ENCODE measurements at regions not wholly inside any gene's neighbourhood (a gene's known extent, or its start where the extent isn't known, plus 50 kb on each side); places are given as distances from the start of the nearest gene placed in this dataset.

- TF ChIP-seq ZMAT4 (CRISPR knock-in tag; IDR thresholded peaks at IDR 0.05) (no peak), FOXJ3 (CRISPR knock-in tag; IDR thresholded peaks at IDR 0.05; ENCODE audit: borderline replicate concordance) (no peak), OVOL2 (CRISPR knock-in tag; IDR thresholded peaks at IDR 0.05; ENCODE audit: borderline replicate concordance) (no peak), ZNF671 (CRISPR knock-in tag; IDR thresholded peaks at IDR 0.05) (no peak), JUN (CRISPR knock-in tag; IDR thresholded peaks at IDR 0.05) (no peak), FOXP1 (CRISPR knock-in tag; IDR thresholded peaks at IDR 0.05; ENCODE audit: borderline replicate concordance) (no peak), AR (CRISPR knock-in tag; IDR thresholded peaks at IDR 0.05) (no peak), USF2 (CRISPR knock-in tag; IDR thresholded peaks at IDR 0.05) (no peak), AFF4 (CRISPR knock-in tag; IDR thresholded peaks at IDR 0.05; ENCODE audit: borderline replicate concordance) (no peak)
Observed at GRCh38 chr1:82946096-82946605, 1052.8 kb downstream of the TTLL7 start (continued).

GRCh38 chr1:82944822-82945221 lies 1054.1 kb downstream of the TTLL7 start:
- DNase-seq (ENCODE audit: low spot score) (no peak), ATAC-seq (no peak)
- Mint-ChIP-seq H3K4me1 (no peaks in the 10 kb centered on the region), H3K4me3 (no peak overlapping the region), H3K27me3 (ENCODE audit: low read depth) (no peaks in the 10 kb centered on the region), H3K27ac (no peak overlapping the region), H3K9me3 (no peaks in the 10 kb centered on the region), H3K36me3 (no peaks in the 10 kb centered on the region)
- TF ChIP-seq E2F4 (CRISPR knock-in tag; IDR thresholded peaks at IDR 0.05; ENCODE audit: borderline replicate concordance, low read depth) (no peak), JUN (CRISPR knock-in tag; IDR thresholded peaks at IDR 0.05) (no peak)
- POLR2A ChIA-PET, result no interaction called here
- CTCF ChIA-PET, result no interaction called here

GRCh38 chr1:82934074-82934473 lies 1064.9 kb downstream of the TTLL7 start:
- no peak overlapping the region for H3K4me3 Mint-ChIP-seq
- H3K27me3 Mint-ChIP-seq (ENCODE audit: low read depth), result no peaks in the 10 kb centered on the region
- ATAC-seq (no peak), DNase-seq (ENCODE audit: low spot score) (no peak)
- H3K9me3 Mint-ChIP-seq, result peaks cover 8% of the 10 kb centered on the region
- no peak overlapping the region for H3K27ac Mint-ChIP-seq
- H3K4me1 Mint-ChIP-seq, result no peaks in the 10 kb centered on the region
- no peak for TF ChIP-seq USF1 (CRISPR knock-in tag; IDR thresholded peaks at IDR 0.05)
- no peak for TF ChIP-seq ZNF121 (CRISPR knock-in tag; IDR thresholded peaks at IDR 0.05)
- no peak for TF ChIP-seq JUN (CRISPR knock-in tag; IDR thresholded peaks at IDR 0.05)
- no peak for TF ChIP-seq ZNF138 (CRISPR knock-in tag; conservative IDR thresholded peaks at IDR 0.05)
- no peak for TF ChIP-seq OVOL2 (CRISPR knock-in tag; IDR thresholded peaks at IDR 0.05; ENCODE audit: borderline replicate concordance)
- no peak for TF ChIP-seq ZBTB21 (CRISPR knock-in tag; IDR thresholded peaks at IDR 0.05; ENCODE audit: borderline replicate concordance)
- no peak for TF ChIP-seq CREB1 (CRISPR knock-in tag; IDR thresholded peaks at IDR 0.05)
- no peak for TF ChIP-seq E2F5 (CRISPR knock-in tag; IDR thresholded peaks at IDR 0.05)
- TF ChIP-seq IRF1 (CRISPR knock-in tag; IDR thresholded peaks at IDR 0.05), result no peak
- TF ChIP-seq TCF7 (CRISPR knock-in tag; IDR thresholded peaks at IDR 0.05; ENCODE audit: low read depth), result no peak
- no peaks in the 10 kb centered on the region for H3K36me3 Mint-ChIP-seq
- ChIA-PET CTCF (no interaction called here), POLR2A (interaction anchor here (0.6 kb wide), 1 partner anchor 29 kb away, joined by 3 read pairs; no protein-coding TSS in a partner anchor)
